HG02885 (cell line): ENCODE measurements at regions not wholly inside any gene's neighbourhood (a gene's known extent, or its start where the extent isn't known, plus 50 kb on each side); places are given as distances from the start of the nearest gene placed in this dataset.
"Not testable (repeated sequence)": the region's sequence is repeated elsewhere in the genome, so short reads cannot be mapped to it uniquely, and the experiment has no call there.

Experiments
- ATAC-seq: cut with Tn5 transposase; IDR thresholded peaks from one replicate; pipeline ENCODE4 v1.9.1; 2021; ENCODE audit warnings: mild to moderate bottlenecking; ENCODE audit not compliant: unreplicated experiment, poor library complexity

GRCh38 chr11:129751511-129751910 lies 64.1 kb upstream of the TMEM45B start:
- no peak for ATAC-seq

- not testable (repeated sequence) for ATAC-seq
Measured at GRCh38 chr11:129763569-129763968, 52.1 kb upstream of the TMEM45B start.

GRCh38 chr11:129764204-129764603 lies 51.4 kb upstream of the TMEM45B start:
- ATAC-seq: not testable (repeated sequence)
